ENCODE measurements at regions not wholly inside any gene's neighbourhood (a gene's known extent, or its start where the extent isn't known, plus 50 kb on each side); places are given as distances from the start of the nearest gene placed in this dataset.

- no peak for TF ChIP-seq CTCF (conservative IDR thresholded peaks at IDR 0.05; ENCODE audit: low read depth, low read length)
- no peak overlapping the region for H3K4me3 ChIP-seq (ENCODE audit: low read depth, low read length)
- DNase-seq (ENCODE audit: low read depth), result no peak
These were observed 386.7 kb downstream of the ADAMTS20 start for GRCh38 chr12:43165351-43165750.

GRCh38 chr12:43162138-43162537 lies 389.9 kb downstream of the ADAMTS20 start:
- no peak overlapping the region for H3K4me3 ChIP-seq (ENCODE audit: low read depth, low read length)
- no peak for DNase-seq (ENCODE audit: low read depth)
- TF ChIP-seq CTCF (conservative IDR thresholded peaks at IDR 0.05; ENCODE audit: low read depth, low read length), result no peak

- no peak for TF ChIP-seq CTCF (conservative IDR thresholded peaks at IDR 0.05; ENCODE audit: low read depth, low read length)
- no peak for DNase-seq (ENCODE audit: low read depth)
These were observed 392.5 kb downstream of the ADAMTS20 start for GRCh38 chr12:43159506-43159905.

GRCh38 chr12:43158126-43158525 lies 393.9 kb downstream of the ADAMTS20 start:
- H3K4me3 ChIP-seq (ENCODE audit: low read depth, low read length), result no peak overlapping the region
- DNase-seq (ENCODE audit: low read depth), result no peak
- TF ChIP-seq CTCF (conservative IDR thresholded peaks at IDR 0.05; ENCODE audit: low read depth, low read length), result no peak

More at GRCh38 chr12:43159506-43159905, 392.5 kb downstream of the ADAMTS20 start:
- H3K4me3 ChIP-seq (ENCODE audit: low read depth, low read length), result no peak overlapping the region

- no peak for DNase-seq (ENCODE audit: low read depth)
- TF ChIP-seq CTCF (conservative IDR thresholded peaks at IDR 0.05; ENCODE audit: low read depth, low read length), result no peak
- no peak overlapping the region for H3K4me3 ChIP-seq (ENCODE audit: low read depth, low read length)
These were observed 396.6 kb downstream of the ADAMTS20 start for GRCh38 chr12:43155376-43155775.

GRCh38 chr12:43154498-43155045 lies 397.4 kb downstream of the ADAMTS20 start:
- no peak for TF ChIP-seq CTCF (conservative IDR thresholded peaks at IDR 0.05; ENCODE audit: low read depth, low read length)
- DNase-seq (ENCODE audit: low read depth), result no peak
- no peak overlapping the region for H3K4me3 ChIP-seq (ENCODE audit: low read depth, low read length)

GRCh38 chr12:43151441-43151981 lies 400.5 kb downstream of the ADAMTS20 start:
- TF ChIP-seq CTCF (conservative IDR thresholded peaks at IDR 0.05; ENCODE audit: low read depth, low read length), result no peak

More at GRCh38 chr12:43151441-43151981, 400.5 kb downstream of the ADAMTS20 start:
- H3K4me3 ChIP-seq (ENCODE audit: low read depth, low read length), result no peak overlapping the region
- DNase-seq (ENCODE audit: low read depth), result no peak
